ENCODE measurements at regions not wholly inside any gene's neighbourhood (a gene's known extent, or its start where the extent isn't known, plus 50 kb on each side); places are given as distances from the start of the nearest gene placed in this dataset.

- TF ChIP-seq EGR1 (IDR thresholded peaks at IDR 0.05) (no peak), MAX (IDR thresholded peaks at IDR 0.05) (no peak), RAD21 (IDR thresholded peaks at IDR 0.05; ENCODE audit: low read depth) (no peak), NFIC (IDR thresholded peaks at IDR 0.05) (no peak), TCF12 (IDR thresholded peaks at IDR 0.05; ENCODE audit: low read depth) (no peak), EP300 (IDR thresholded peaks at IDR 0.05; ENCODE audit: borderline replicate concordance) (no peak)
- TF ChIP-seq, protein P1, sequence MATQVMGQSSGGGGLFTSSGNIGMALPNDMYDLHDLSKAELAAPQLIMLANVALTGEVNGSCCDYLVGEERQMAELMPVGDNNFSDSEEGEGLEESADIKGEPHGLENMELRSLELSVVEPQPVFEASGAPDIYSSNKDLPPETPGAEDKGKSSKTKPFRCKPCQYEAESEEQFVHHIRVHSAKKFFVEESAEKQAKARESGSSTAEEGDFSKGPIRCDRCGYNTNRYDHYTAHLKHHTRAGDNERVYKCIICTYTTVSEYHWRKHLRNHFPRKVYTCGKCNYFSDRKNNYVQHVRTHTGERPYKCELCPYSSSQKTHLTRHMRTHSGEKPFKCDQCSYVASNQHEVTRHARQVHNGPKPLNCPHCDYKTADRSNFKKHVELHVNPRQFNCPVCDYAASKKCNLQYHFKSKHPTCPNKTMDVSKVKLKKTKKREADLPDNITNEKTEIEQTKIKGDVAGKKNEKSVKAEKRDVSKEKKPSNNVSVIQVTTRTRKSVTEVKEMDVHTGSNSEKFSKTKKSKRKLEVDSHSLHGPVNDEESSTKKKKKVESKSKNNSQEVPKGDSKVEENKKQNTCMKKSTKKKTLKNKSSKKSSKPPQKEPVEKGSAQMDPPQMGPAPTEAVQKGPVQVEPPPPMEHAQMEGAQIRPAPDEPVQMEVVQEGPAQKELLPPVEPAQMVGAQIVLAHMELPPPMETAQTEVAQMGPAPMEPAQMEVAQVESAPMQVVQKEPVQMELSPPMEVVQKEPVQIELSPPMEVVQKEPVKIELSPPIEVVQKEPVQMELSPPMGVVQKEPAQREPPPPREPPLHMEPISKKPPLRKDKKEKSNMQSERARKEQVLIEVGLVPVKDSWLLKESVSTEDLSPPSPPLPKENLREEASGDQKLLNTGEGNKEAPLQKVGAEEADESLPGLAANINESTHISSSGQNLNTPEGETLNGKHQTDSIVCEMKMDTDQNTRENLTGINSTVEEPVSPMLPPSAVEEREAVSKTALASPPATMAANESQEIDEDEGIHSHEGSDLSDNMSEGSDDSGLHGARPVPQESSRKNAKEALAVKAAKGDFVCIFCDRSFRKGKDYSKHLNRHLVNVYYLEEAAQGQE (IDR thresholded peaks at IDR 0.05; ENCODE audit: low read depth): no peak
These were observed 287.0 kb downstream of the GPATCH2 start for GRCh38 chr1:217343907-217344306.
